GM23248 (cell line): ENCODE measurements at regions not wholly inside any gene's neighbourhood (a gene's known extent, or its start where the extent isn't known, plus 50 kb on each side); places are given as distances from the start of the nearest gene placed in this dataset.

Source experiments
- DNase-seq: peaks from one replicate; pipeline ENCODE4 v3.0.0-alpha.2; 2015
- H2AFZ ChIP-seq: fragments of 200-600 bp; sonication (generic); 2 replicates; pipeline ENCODE4 v1.6.1; 2016; ENCODE audit warnings: antibody characterized with exemption
- H3F3A ChIP-seq: fragments of 200-600 bp; sonication (generic); 2 replicates; pipeline ENCODE4 v1.6.1; 2016; ENCODE audit warnings: mild to moderate bottlenecking, antibody characterized with exemption, mixed run types; ENCODE audit not compliant: insufficient read depth
- H3K27ac ChIP-seq: fragments of 200-600 bp; sonication (generic); 2 replicates; pipeline ENCODE4 v1.5.1; 2016; ENCODE audit warnings: mild to moderate bottlenecking
- H3K27me3 ChIP-seq: fragments of 200-600 bp; sonication (generic); replicated peaks from 2 replicates; pipeline ENCODE4 v1.6.1; 2016; ENCODE audit warnings: mild to moderate bottlenecking; ENCODE audit not compliant: insufficient read depth
- H3K36me3 ChIP-seq: fragments of 200-600 bp; sonication (generic); 2 replicates; pipeline ENCODE4 v1.6.1; 2016; ENCODE audit warnings: low read depth, mild to moderate bottlenecking
- H3K4me1 ChIP-seq: fragments of 200-600 bp; sonication (generic); 2 replicates; pipeline ENCODE4 v1.6.1; 2016; ENCODE audit warnings: mild to moderate bottlenecking; ENCODE audit not compliant: insufficient read depth
- H3K4me2 ChIP-seq: fragments of 200-600 bp; sonication (generic); one replicate; pipeline ENCODE4 v1.6.1; 2016; ENCODE audit warnings: mild to moderate bottlenecking; ENCODE audit not compliant: unreplicated experiment
- H3K4me3 ChIP-seq: fragments of 200-600 bp; sonication (generic); 2 replicates; pipeline ENCODE4 v1.5.1; 2016; ENCODE audit warnings: mild to moderate bottlenecking
- H3K79me2 ChIP-seq: fragments of 200-600 bp; sonication (generic); 2 replicates; pipeline ENCODE4 v1.6.1; 2016; ENCODE audit warnings: mild to moderate bottlenecking; ENCODE audit not compliant: insufficient read depth
- H3K9ac ChIP-seq: fragments of 200-600 bp; sonication (generic); 2 replicates; pipeline ENCODE4 v1.6.1; 2016; ENCODE audit warnings: mild to moderate bottlenecking
- H3K9me2 ChIP-seq: fragments of 200-600 bp; sonication (generic); 2 replicates; pipeline ENCODE4 v1.6.1; 2016; ENCODE audit warnings: mixed run types, mild to moderate bottlenecking, moderate library complexity; ENCODE audit not compliant: insufficient read depth
- H3K9me3 ChIP-seq: fragments of 200-600 bp; sonication (generic); one replicate; pipeline ENCODE4 v1.6.1; 2017; ENCODE audit warnings: low read depth
- H4K20me1 ChIP-seq: fragments of 200-600 bp; sonication (generic); 2 replicates; pipeline ENCODE4 v1.6.0; 2016; ENCODE audit not compliant: insufficient read depth
- EZH2 ChIP-seq: fragments of 200-600 bp; sonication (generic); IDR thresholded peaks from 2 replicates; pipeline ENCODE4 v1.6.1; 2018; ENCODE audit warnings: antibody characterized with exemption, mild to moderate bottlenecking; ENCODE audit not compliant: insufficient read depth, poor library complexity, severe bottlenecking
- EZH2phosphoT487 ChIP-seq: fragments of 200-600 bp; sonication (generic); IDR thresholded peaks from 2 replicates; pipeline ENCODE4 v1.6.1; 2018; ENCODE audit warnings: antibody characterized with exemption, moderate library complexity, mild to moderate bottlenecking, low read depth; ENCODE audit not compliant: insufficient read depth
- WGBS, 2 experiments: methylation state at CpG; one replicate each; pipeline ENCODE4 v1.1.6; 2015 to 2017; ENCODE audit warnings: low lambda C conversion rate in 2 of 2, low coverage in 1 of 2; ENCODE audit errors: missing lambda C conversion rate in 2 of 2; 5-methylcytosine and 5-hydroxymethylcytosine counted together
- in situ Hi-C: fragments of 300-500 bp; cut with MboI; formaldehyde crosslinking; loops from 2 replicates; pipeline ENCODE4 v1.15.0; 2020

DNA sequence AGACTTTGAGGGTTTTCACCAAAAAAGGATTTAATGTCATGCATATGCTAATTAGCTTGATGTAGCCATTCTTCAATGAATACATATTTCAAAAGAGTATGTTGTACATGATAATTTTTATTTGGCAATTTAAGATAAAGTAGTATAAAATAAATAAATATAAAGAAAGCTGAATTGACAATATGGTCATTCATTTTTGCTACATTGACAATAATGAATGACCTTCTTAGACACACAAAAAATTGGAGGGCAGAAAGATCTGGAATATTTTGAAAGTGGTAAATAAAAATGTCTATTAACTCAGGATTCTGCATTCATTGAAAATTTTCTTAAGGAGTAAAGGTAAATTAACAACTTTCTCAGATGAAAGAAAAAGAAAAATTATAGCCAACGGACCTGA lies 324.8 kb upstream of the FTMT start:
- TF ChIP-seq EZH2 (no peak), EZH2phosphoT487 (no peak)
- no peak overlapping the region for H3K9ac ChIP-seq
- no peaks in the 10 kb centered on the region for H3K36me3 ChIP-seq
- no peaks in the 10 kb centered on the region for H3K27me3 ChIP-seq
- no peak overlapping the region for H3K4me3 ChIP-seq
- H3K27ac ChIP-seq: no peak overlapping the region
- no peak overlapping the region for H2AFZ ChIP-seq
- H3F3A ChIP-seq: no peaks in the 10 kb centered on the region
- H3K9me3 ChIP-seq: no peaks in the 10 kb centered on the region
- in situ Hi-C loops: no loop called here
- H3K9me2 ChIP-seq: no peaks in the 10 kb centered on the region
- WGBS, 2 experiments: 38 to 41% methylated on average over 1 of the region's 1 CpG
- no peak for DNase-seq
- no peaks in the 10 kb centered on the region for H3K79me2 ChIP-seq
- no peaks in the 10 kb centered on the region for H4K20me1 ChIP-seq
- no peaks in the 10 kb centered on the region for H3K4me1 ChIP-seq
- H3K4me2 ChIP-seq: no peak overlapping the region

DNA sequence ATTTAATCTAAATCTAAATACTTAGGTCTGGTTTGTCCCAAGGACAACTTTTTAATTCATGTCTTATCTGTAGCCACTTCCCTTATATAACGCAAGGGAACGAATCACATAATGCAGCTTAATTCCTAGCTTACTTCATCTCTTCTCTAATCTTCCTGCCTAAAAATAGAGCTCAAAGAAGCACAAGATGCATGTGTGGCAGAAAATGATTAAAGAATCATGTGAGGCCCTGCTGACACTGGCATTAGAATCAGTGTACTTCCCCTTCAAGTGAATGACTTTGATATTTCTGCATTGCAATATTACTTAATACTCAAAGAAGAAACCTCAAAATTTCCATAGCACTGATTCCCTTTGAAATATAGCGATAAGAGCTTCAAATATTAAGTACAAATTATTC lies 317.9 kb upstream of the FTMT start:
- in situ Hi-C loops: no loop called here
- TF ChIP-seq EZH2phosphoT487 (no peak), EZH2 (no peak)
- WGBS, 2 experiments: 22 to 27% methylated on average over 3 of the region's 3 CpGs

GRCh38 chr5:121550989-121551388 lies 300.7 kb upstream of the FTMT start:
- H3K9ac ChIP-seq: no peak overlapping the region
- no peaks in the 10 kb centered on the region for H3K9me3 ChIP-seq
- H3F3A ChIP-seq: no peaks in the 10 kb centered on the region
- DNase-seq: no peak
- H3K4me1 ChIP-seq: no peaks in the 10 kb centered on the region
- no peak overlapping the region for H3K4me2 ChIP-seq
- no peak overlapping the region for H3K4me3 ChIP-seq
- TF ChIP-seq EZH2 (no peak), EZH2phosphoT487 (no peak)
- no peaks in the 10 kb centered on the region for H3K79me2 ChIP-seq
- H2AFZ ChIP-seq: no peak overlapping the region
- no peaks in the 10 kb centered on the region for H3K27me3 ChIP-seq
- no peaks in the 10 kb centered on the region for H3K9me2 ChIP-seq
- no peak overlapping the region for H3K27ac ChIP-seq
- in situ Hi-C loops: no loop called here
- no peaks in the 10 kb centered on the region for H4K20me1 ChIP-seq
- H3K36me3 ChIP-seq: no peaks in the 10 kb centered on the region

More for the DNA sequence above, 317.9 kb upstream of the FTMT start:
- no peak overlapping the region for H3K4me2 ChIP-seq
- H3K79me2 ChIP-seq: no peaks in the 10 kb centered on the region
- H3K36me3 ChIP-seq: no peaks in the 10 kb centered on the region
- no peak overlapping the region for H3K4me3 ChIP-seq
- no peak for DNase-seq
- H3K9me3 ChIP-seq: no peaks in the 10 kb centered on the region
- no peaks in the 10 kb centered on the region for H3K27me3 ChIP-seq
- no peak overlapping the region for H3K27ac ChIP-seq
- no peaks in the 10 kb centered on the region for H3K9me2 ChIP-seq
- no peaks in the 10 kb centered on the region for H3F3A ChIP-seq
- no peaks in the 10 kb centered on the region for H4K20me1 ChIP-seq
- no peak overlapping the region for H3K9ac ChIP-seq
- no peak overlapping the region for H2AFZ ChIP-seq
- no peaks in the 10 kb centered on the region for H3K4me1 ChIP-seq

GRCh38 chr5:121559832-121560231 lies 291.9 kb upstream of the FTMT start:
- no peaks in the 10 kb centered on the region for H3K27me3 ChIP-seq
- no peak overlapping the region for H3K9ac ChIP-seq
- H3K9me2 ChIP-seq: no peaks in the 10 kb centered on the region
- H3K4me3 ChIP-seq: no peak overlapping the region
- H3F3A ChIP-seq: no peaks in the 10 kb centered on the region
- no peaks in the 10 kb centered on the region for H3K9me3 ChIP-seq
- TF ChIP-seq EZH2phosphoT487 (no peak), EZH2 (no peak)
- no peaks in the 10 kb centered on the region for H3K79me2 ChIP-seq
- in situ Hi-C loops: no loop called here
- no peak overlapping the region for H3K27ac ChIP-seq
- DNase-seq: no peak
- no peaks in the 10 kb centered on the region for H3K36me3 ChIP-seq
- H4K20me1 ChIP-seq: no peaks in the 10 kb centered on the region
- no peaks in the 10 kb centered on the region for H3K4me1 ChIP-seq
- no peak overlapping the region for H2AFZ ChIP-seq
- H3K4me2 ChIP-seq: no peak overlapping the region

DNA sequence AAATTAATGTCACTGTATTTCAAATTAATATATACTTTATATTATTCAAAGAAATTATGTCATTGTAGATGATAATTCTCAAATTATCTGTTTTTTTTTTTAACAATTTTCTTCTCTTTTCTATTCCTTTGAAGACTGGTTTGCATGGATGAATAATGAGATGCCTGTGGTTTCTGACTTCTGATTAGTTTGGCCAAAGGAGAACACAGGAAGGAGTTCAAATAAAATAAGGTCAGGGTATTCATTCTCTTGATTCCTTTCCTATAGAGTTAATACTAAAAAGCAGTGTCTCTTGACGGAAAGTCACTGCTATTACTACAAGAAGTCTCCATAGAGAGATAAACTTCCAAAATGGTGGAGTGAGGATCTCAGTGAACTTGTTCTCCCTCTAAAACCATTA lies 279.6 kb upstream of the FTMT start:
- H4K20me1 ChIP-seq: no peaks in the 10 kb centered on the region
- H3K79me2 ChIP-seq: no peaks in the 10 kb centered on the region
- no peaks in the 10 kb centered on the region for H3K9me3 ChIP-seq
- no peaks in the 10 kb centered on the region for H3K9me2 ChIP-seq
- no peak overlapping the region for H3K27ac ChIP-seq
- no peak overlapping the region for H3K4me3 ChIP-seq
- WGBS, 2 experiments: 58 to 59% methylated on average over 1 of the region's 1 CpG
- H3K4me1 ChIP-seq: no peaks in the 10 kb centered on the region
- H3F3A ChIP-seq: no peaks in the 10 kb centered on the region
- H3K36me3 ChIP-seq: no peaks in the 10 kb centered on the region
- no peak overlapping the region for H3K9ac ChIP-seq
- H3K27me3 ChIP-seq: no peaks in the 10 kb centered on the region
- no peak for DNase-seq
- no peak overlapping the region for H2AFZ ChIP-seq
- no peak overlapping the region for H3K4me2 ChIP-seq
- in situ Hi-C loops: no loop called here
- no peak for TF ChIP-seq EZH2phosphoT487
